Thyroid gland (tissue), 4 donors: ENCODE measurements at regions not wholly inside any gene's neighbourhood (a gene's known extent, or its start where the extent isn't known, plus 50 kb on each side); places are given as distances from the start of the nearest gene placed in this dataset.

Experiments used
- POLR2A ChIP-seq, 2 donors: fragments of 450-650 bp; IDR thresholded peaks; one replicate each; pipeline ENCODE4 v1.6.1; 2017; ENCODE audit warnings: antibody characterized with exemption in 2 of 2, mild to moderate bottlenecking in 2 of 2, moderate library complexity in 1 of 2
- TF ChIP-seq, protein P1 (sequence below), 6 experiments: fragments of 200-600 bp in 3 of 6; fragments of 450-650 bp in 3 of 6; sonication (generic) in 3 of 6; IDR thresholded peaks; one replicate each; pipeline ENCODE4 v1.5.1; 2016 to 2019; ENCODE audit warnings: antibody characterized with exemption in 6 of 6, mild to moderate bottlenecking in 2 of 6, inconsistent platforms in 1 of 6, moderate library complexity in 1 of 6

DNA sequence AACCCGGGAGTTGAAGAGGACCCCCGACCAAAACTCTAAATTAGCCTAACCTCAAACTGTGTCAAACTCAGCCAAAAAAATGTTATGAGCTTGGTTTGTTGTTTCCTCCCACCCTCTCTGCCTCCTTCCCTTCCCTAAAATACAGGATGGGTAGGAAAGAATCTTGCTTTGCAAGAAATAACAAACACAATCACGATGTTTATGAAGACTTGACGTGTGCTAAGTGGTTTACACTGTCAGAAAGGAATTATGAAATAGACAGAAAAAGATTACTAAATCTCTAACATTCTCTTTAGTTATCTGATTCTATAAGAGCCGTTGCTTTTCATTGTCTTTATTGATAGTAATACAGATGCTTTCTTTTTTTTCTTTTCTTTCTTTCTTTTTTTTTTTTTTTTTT lies 285.1 kb downstream of the BMP7 start:
- TF ChIP-seq, protein P1, sequence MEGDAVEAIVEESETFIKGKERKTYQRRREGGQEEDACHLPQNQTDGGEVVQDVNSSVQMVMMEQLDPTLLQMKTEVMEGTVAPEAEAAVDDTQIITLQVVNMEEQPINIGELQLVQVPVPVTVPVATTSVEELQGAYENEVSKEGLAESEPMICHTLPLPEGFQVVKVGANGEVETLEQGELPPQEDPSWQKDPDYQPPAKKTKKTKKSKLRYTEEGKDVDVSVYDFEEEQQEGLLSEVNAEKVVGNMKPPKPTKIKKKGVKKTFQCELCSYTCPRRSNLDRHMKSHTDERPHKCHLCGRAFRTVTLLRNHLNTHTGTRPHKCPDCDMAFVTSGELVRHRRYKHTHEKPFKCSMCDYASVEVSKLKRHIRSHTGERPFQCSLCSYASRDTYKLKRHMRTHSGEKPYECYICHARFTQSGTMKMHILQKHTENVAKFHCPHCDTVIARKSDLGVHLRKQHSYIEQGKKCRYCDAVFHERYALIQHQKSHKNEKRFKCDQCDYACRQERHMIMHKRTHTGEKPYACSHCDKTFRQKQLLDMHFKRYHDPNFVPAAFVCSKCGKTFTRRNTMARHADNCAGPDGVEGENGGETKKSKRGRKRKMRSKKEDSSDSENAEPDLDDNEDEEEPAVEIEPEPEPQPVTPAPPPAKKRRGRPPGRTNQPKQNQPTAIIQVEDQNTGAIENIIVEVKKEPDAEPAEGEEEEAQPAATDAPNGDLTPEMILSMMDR (IDR thresholded peaks at IDR 0.05) = no peak
- TF ChIP-seq POLR2A (IDR thresholded peaks at IDR 0.05) = no peak
